A673 (cell line): ENCODE measurements at regions not wholly inside any gene's neighbourhood (a gene's known extent, or its start where the extent isn't known, plus 50 kb on each side); places are given as distances from the start of the nearest gene placed in this dataset.
"Not testable (repeated sequence)": the region's sequence is repeated elsewhere in the genome, so short reads cannot be mapped to it uniquely, and the experiment has no call there.

Experiments
- BruUV-seq: library from RNA; stranded (reverse); fragments of 400-500 nt; replicated peaks from 2 replicates; lab custom pipeline; 2021; lab: Mats Ljungman, UMichigan
- CTCF ChIA-PET: fragments of 300-600 bp; sonication (Branson Sonifier 250); formaldehyde crosslinking; loops from one replicate; lab custom pipeline; 2022; ENCODE audit warnings: antibody characterized with exemption; lab: Charles Lee
- POLR2A ChIA-PET: fragments of 300-600 bp; sonication (Branson Sonifier 250); formaldehyde crosslinking; loops from one replicate; lab custom pipeline; 2022; ENCODE audit warnings: antibody characterized with exemption; ENCODE audit not compliant: low non-redundant PET; lab: Charles Lee
- DNase-seq: peaks from one replicate; pipeline ENCODE4 v3.0.0-alpha.2; 2015; ENCODE audit warnings: low spot score
- H3K27ac ChIP-seq: fragments of 200-600 bp; sonication (generic); 2 replicates; pipeline ENCODE4 v1.5.1; 2016; ENCODE audit warnings: mixed run types, low read depth, mild to moderate bottlenecking, mixed read lengths, antibody characterized with exemption, low read length; ENCODE audit not compliant: poor library complexity, severe bottlenecking
- H3K27me3 ChIP-seq: fragments of 200-600 bp; sonication (generic); replicated peaks from 2 replicates; pipeline ENCODE4 v1.6.1; 2017; ENCODE audit warnings: mixed run types, low read depth, mild to moderate bottlenecking, mixed read lengths, antibody characterized with exemption, low read length; ENCODE audit not compliant: insufficient read depth, poor library complexity
- H3K36me3 ChIP-seq: fragments of 200-600 bp; sonication (generic); 2 replicates; pipeline ENCODE4 v1.6.1; 2016; ENCODE audit warnings: mixed run types, mild to moderate bottlenecking, mixed read lengths, antibody characterized with exemption, low read length; ENCODE audit not compliant: insufficient read depth, poor library complexity, severe bottlenecking
- H3K4me1 ChIP-seq: fragments of 200-600 bp; sonication (generic); 2 replicates; pipeline ENCODE4 v1.6.1; 2017; ENCODE audit warnings: mixed run types, mild to moderate bottlenecking, mixed read lengths, antibody characterized with exemption, low read length; ENCODE audit not compliant: insufficient read depth, poor library complexity, severe bottlenecking
- H3K4me3 ChIP-seq: fragments of 200-600 bp; sonication (generic); 2 replicates; pipeline ENCODE4 v1.5.1; 2016; ENCODE audit warnings: low read depth, mixed run types, mild to moderate bottlenecking, mixed read lengths, low read length; ENCODE audit not compliant: poor library complexity, severe bottlenecking
- H3K9me3 ChIP-seq: fragments of 200-600 bp; sonication (generic); 2 replicates; pipeline ENCODE4 v1.6.1; 2016; ENCODE audit warnings: mixed run types, low read depth, mild to moderate bottlenecking, mixed read lengths, antibody characterized with exemption, low read length; ENCODE audit not compliant: poor library complexity, severe bottlenecking
- intact Hi-C: fragments of 100-400 bp; cut with micrococcal nuclease; formaldehyde crosslinking; loops from one replicate; pipeline ENCODE4 v1.10.0; 2022; ENCODE audit not compliant: unreplicated experiment

- H3K27me3 ChIP-seq, POLR2A ChIA-PET, CTCF ChIA-PET, H3K36me3 ChIP-seq, H3K4me1 ChIP-seq, H3K9me3 ChIP-seq, intact Hi-C loops, BruUV-seq, H3K4me3 ChIP-seq, H3K27ac ChIP-seq, DNase-seq: not testable (repeated sequence)
Observed at GRCh38 chr18:14392604-14393003, 150.8 kb downstream of the POTEC start.

GRCh38 chr18:14384961-14385360 is 158.4 kb downstream of the POTEC start:
- BruUV-seq, DNase-seq, POLR2A ChIA-PET, CTCF ChIA-PET, H3K27ac ChIP-seq, H3K4me1 ChIP-seq, intact Hi-C loops, H3K27me3 ChIP-seq, H3K36me3 ChIP-seq, H3K9me3 ChIP-seq, H3K4me3 ChIP-seq: not testable (repeated sequence)

- POLR2A ChIA-PET, intact Hi-C loops, H3K4me1 ChIP-seq, H3K27me3 ChIP-seq, DNase-seq, BruUV-seq, H3K4me3 ChIP-seq, H3K9me3 ChIP-seq, H3K27ac ChIP-seq, CTCF ChIA-PET, H3K36me3 ChIP-seq: not testable (repeated sequence)
Observed at GRCh38 chr18:14382666-14383065, 160.7 kb downstream of the POTEC start.

- POLR2A ChIA-PET, H3K4me1 ChIP-seq, CTCF ChIA-PET, intact Hi-C loops, H3K27ac ChIP-seq, H3K36me3 ChIP-seq, H3K9me3 ChIP-seq, H3K4me3 ChIP-seq, BruUV-seq, H3K27me3 ChIP-seq, DNase-seq: not testable (repeated sequence)
Observed at GRCh38 chr18:14379489-14379888, 163.9 kb downstream of the POTEC start.

- DNase-seq, H3K27me3 ChIP-seq, BruUV-seq, POLR2A ChIA-PET, H3K4me1 ChIP-seq, CTCF ChIA-PET, H3K9me3 ChIP-seq, H3K4me3 ChIP-seq, H3K27ac ChIP-seq, intact Hi-C loops, H3K36me3 ChIP-seq: not testable (repeated sequence)
Observed at GRCh38 chr18:14378376-14378775, 165.0 kb downstream of the POTEC start.

GRCh38 chr18:14361346-14361745 is 182.1 kb downstream of the POTEC start:
- H3K4me1 ChIP-seq, H3K27me3 ChIP-seq, H3K27ac ChIP-seq, BruUV-seq, intact Hi-C loops, H3K9me3 ChIP-seq, CTCF ChIA-PET, H3K36me3 ChIP-seq, DNase-seq, H3K4me3 ChIP-seq, POLR2A ChIA-PET: not testable (repeated sequence)

GRCh38 chr18:14357553-14358297 is 185.7 kb downstream of the POTEC start:
- DNase-seq, H3K27ac ChIP-seq, H3K9me3 ChIP-seq, H3K4me3 ChIP-seq, H3K36me3 ChIP-seq, CTCF ChIA-PET, BruUV-seq, H3K27me3 ChIP-seq, H3K4me1 ChIP-seq, POLR2A ChIA-PET, intact Hi-C loops: not testable (repeated sequence)

GRCh38 chr18:14342170-14342569 is 201.2 kb downstream of the POTEC start:
- CTCF ChIA-PET, H3K4me3 ChIP-seq, H3K36me3 ChIP-seq, BruUV-seq, intact Hi-C loops, DNase-seq, H3K4me1 ChIP-seq, H3K27me3 ChIP-seq, POLR2A ChIA-PET, H3K9me3 ChIP-seq, H3K27ac ChIP-seq: not testable (repeated sequence)
